Stimulated activated CD8-positive, alpha-beta memory T cell treated with anti-CD3 and anti-CD28 coated beads, Interleukin-12 subunit alpha, Interleukin-12 subunit beta, amount 100 ng/mL, for 24 hours (primary cell): ENCODE measurements at regions not wholly inside any gene's neighbourhood (a gene's known extent, or its start where the extent isn't known, plus 50 kb on each side); places are given as distances from the start of the nearest gene placed in this dataset.

Experiments used
- DNase-seq: peaks from one replicate; pipeline ENCODE4 v3.0.0-alpha.2; 2020; ENCODE audit errors: extremely low read depth

- no peak for DNase-seq
Measured at GRCh38 chr3:10555263-10555662, 49.9 kb upstream of the ATP2B2 start.

GRCh38 chr3:10556312-10556711, 50.9 kb upstream of the ATP2B2 start:
- DNase-seq, result no peak

GRCh38 chr3:10557250-10557649, 51.9 kb upstream of the ATP2B2 start:
- DNase-seq, result no peak

GRCh38 chr3:10557781-10558373, 52.5 kb upstream of the ATP2B2 start:
- DNase-seq, result no peak

GRCh38 chr3:10558736-10559135, 53.4 kb upstream of the ATP2B2 start:
- DNase-seq, result no peak

GRCh38 chr3:10560060-10560861, 54.9 kb upstream of the ATP2B2 start:
- DNase-seq, result no peak

GRCh38 chr3:10561162-10561945, 56.0 kb upstream of the ATP2B2 start:
- DNase-seq, result no peak

- DNase-seq, result no peak
Measured at GRCh38 chr3:10561946-10562560, 56.7 kb upstream of the ATP2B2 start.

GRCh38 chr3:10563396-10563795, 58.0 kb upstream of the ATP2B2 start:
- DNase-seq, result no peak

- no peak for DNase-seq
Measured at GRCh38 chr3:10565814-10566213, 60.4 kb upstream of the ATP2B2 start.

- no peak for DNase-seq
Measured at GRCh38 chr3:10566451-10566850, 61.1 kb upstream of the ATP2B2 start.

GRCh38 chr3:10568549-10568948, 63.2 kb upstream of the ATP2B2 start:
- no peak for DNase-seq

GRCh38 chr3:10570196-10570946, 65.0 kb upstream of the ATP2B2 start:
- DNase-seq, result no peak

GRCh38 chr3:10574101-10574620, 68.8 kb upstream of the ATP2B2 start:
- DNase-seq, result no peak

- no peak for DNase-seq
Measured at GRCh38 chr3:10575601-10576160, 70.3 kb upstream of the ATP2B2 start.

- no peak for DNase-seq
Measured at GRCh38 chr3:10577486-10577885, 72.1 kb upstream of the ATP2B2 start.

- DNase-seq, result no peak
Measured at GRCh38 chr3:10580426-10580825, 75.0 kb upstream of the ATP2B2 start.

GRCh38 chr3:10581251-10581650, 75.9 kb upstream of the ATP2B2 start:
- DNase-seq, result no peak

- DNase-seq, result no peak
Measured at GRCh38 chr3:10581716-10582115, 76.3 kb upstream of the ATP2B2 start.

GRCh38 chr3:10582733-10583132, 77.3 kb upstream of the ATP2B2 start:
- no peak for DNase-seq
